Neuronal stem cell (in vitro differentiated cells): ENCODE measurements at regions not wholly inside any gene's neighbourhood (a gene's known extent, or its start where the extent isn't known, plus 50 kb on each side); places are given as distances from the start of the nearest gene placed in this dataset.
"Not testable (repeated sequence)": the region's sequence is repeated elsewhere in the genome, so short reads cannot be mapped to it uniquely, and the experiment has no call there.

Experiments
- DNase-seq: peaks from one replicate; pipeline ENCODE4 v3.0.0-alpha.2; 2013; ENCODE audit warnings: low spot score
- H2AFZ ChIP-seq: one replicate; pipeline ENCODE4 v1.6.1; 2013; ENCODE audit warnings: mild to moderate bottlenecking, low read length, inconsistent platforms
- H2AK5ac ChIP-seq: 2 replicates; pipeline ENCODE4 v1.6.1; 2013; ENCODE audit warnings: low read depth, mild to moderate bottlenecking, inconsistent platforms, low read length, moderate library complexity, mixed read lengths
- H2BK120ac ChIP-seq: 2 replicates; pipeline ENCODE4 v1.6.1; 2013; ENCODE audit warnings: low read depth, mild to moderate bottlenecking, inconsistent platforms, low read length, moderate library complexity, mixed read lengths
- H2BK12ac ChIP-seq: one replicate; pipeline ENCODE4 v1.6.1; 2013; ENCODE audit warnings: low read length, inconsistent platforms
- H2BK15ac ChIP-seq: 2 replicates; pipeline ENCODE4 v1.6.1; 2013; ENCODE audit warnings: mild to moderate bottlenecking, low read length, inconsistent platforms, mixed read lengths
- H2BK5ac ChIP-seq: one replicate; pipeline ENCODE4 v1.6.1; 2013; ENCODE audit warnings: inconsistent platforms, mild to moderate bottlenecking, low read length, moderate library complexity
- H3K14ac ChIP-seq: one replicate; pipeline ENCODE4 v1.6.1; 2013; ENCODE audit warnings: low read length, inconsistent platforms
- H3K18ac ChIP-seq: 2 replicates; pipeline ENCODE4 v1.6.1; 2013; ENCODE audit warnings: low read length, inconsistent platforms
- H3K23ac ChIP-seq: 2 replicates; pipeline ENCODE4 v1.6.1; 2013; ENCODE audit warnings: low read depth, mild to moderate bottlenecking, mixed read lengths, low read length, inconsistent platforms; ENCODE audit not compliant: poor library complexity
- H3K27ac ChIP-seq: replicated peaks from 3 replicates; pipeline ENCODE4 v1.5.1; 2013; ENCODE audit warnings: low read length, inconsistent platforms
- H3K27me3 ChIP-seq, 3 experiments: 2 replicates each; pipeline ENCODE4 v1.6.1; 2013; ENCODE audit warnings: low read length in 3 of 3, mild to moderate bottlenecking in 2 of 3, inconsistent platforms in 1 of 3, low read depth in 1 of 3, mixed read lengths in 1 of 3, moderate library complexity in 1 of 3; ENCODE audit not compliant: control insufficient read depth in 3 of 3, insufficient read depth in 3 of 3
- H3K36me3 ChIP-seq, 2 donors: replicated peaks in 1 of 2; 2 replicates each; pipeline ENCODE4 v1.6.1; 2013; ENCODE audit warnings: low read length in 2 of 2; ENCODE audit not compliant: control insufficient read depth in 2 of 2, insufficient read depth in 2 of 2
- H3K4ac ChIP-seq: 2 replicates; pipeline ENCODE4 v1.6.1; 2013; ENCODE audit warnings: inconsistent platforms, mild to moderate bottlenecking, low read length, moderate library complexity
- H3K4me1 ChIP-seq, 2 donors: 1 replicate in 1 of 2; 2 replicates in 1 of 2; pipeline ENCODE4 v1.6.1; 2013; ENCODE audit warnings: low read length in 2 of 2, low read depth in 1 of 2; ENCODE audit not compliant: control insufficient read depth in 2 of 2, insufficient read depth in 1 of 2
- H3K4me2 ChIP-seq: one replicate; pipeline ENCODE4 v1.6.1; 2013; ENCODE audit warnings: mild to moderate bottlenecking, low read length, inconsistent platforms; ENCODE audit not compliant: insufficient read depth, poor library complexity, severe bottlenecking
- H3K4me3 ChIP-seq, 2 donors: 2 replicates each; pipeline ENCODE4 v1.5.1; 2013; ENCODE audit warnings: low read length in 2 of 2, mild to moderate bottlenecking in 2 of 2, inconsistent platforms in 1 of 2, moderate library complexity in 1 of 2
- H3K79me1 ChIP-seq: one replicate; pipeline ENCODE4 v1.6.1; 2013; ENCODE audit warnings: low read depth, mild to moderate bottlenecking, inconsistent platforms, low read length, moderate library complexity
- H3K9ac ChIP-seq: one replicate; pipeline ENCODE4 v1.6.1; 2013; ENCODE audit warnings: mild to moderate bottlenecking, low read depth, low read length, inconsistent platforms; ENCODE audit not compliant: poor library complexity
- H3K9me3 ChIP-seq, 2 donors: replicated peaks in 1 of 2; 2 replicates each; pipeline versions ENCODE3 to v1.6.1; 2013; ENCODE audit warnings: low read length in 2 of 2, mild to moderate bottlenecking in 2 of 2, inconsistent platforms in 1 of 2, low read depth in 1 of 2, mixed read lengths in 1 of 2, moderate library complexity in 1 of 2; ENCODE audit not compliant: control insufficient read depth in 2 of 2, insufficient read depth in 1 of 2
- H4K8ac ChIP-seq: one replicate; pipeline ENCODE4 v1.6.1; 2013; ENCODE audit warnings: low read depth, mild to moderate bottlenecking, inconsistent platforms, low read length, moderate library complexity
- H4K91ac ChIP-seq: one replicate; pipeline ENCODE4 v1.6.1; 2013; ENCODE audit warnings: low read length, low read depth, mild to moderate bottlenecking, inconsistent platforms; ENCODE audit not compliant: poor library complexity
- WGBS, 2 donors: extraction: QIAGEN DNeasy Blood & Tissue Kit; methylation state at CpG; one replicate each; pipeline ENCODE4 v1.1.7; 2013; ENCODE audit warnings: missing lambda C conversion rate in 2 of 2, mixed read lengths in 1 of 2; ENCODE audit not compliant: insufficient read length in 2 of 2, insufficient replicate concordance in 1 of 2; ENCODE audit errors: extremely low coverage in 2 of 2; 5-methylcytosine and 5-hydroxymethylcytosine counted together

DNA sequence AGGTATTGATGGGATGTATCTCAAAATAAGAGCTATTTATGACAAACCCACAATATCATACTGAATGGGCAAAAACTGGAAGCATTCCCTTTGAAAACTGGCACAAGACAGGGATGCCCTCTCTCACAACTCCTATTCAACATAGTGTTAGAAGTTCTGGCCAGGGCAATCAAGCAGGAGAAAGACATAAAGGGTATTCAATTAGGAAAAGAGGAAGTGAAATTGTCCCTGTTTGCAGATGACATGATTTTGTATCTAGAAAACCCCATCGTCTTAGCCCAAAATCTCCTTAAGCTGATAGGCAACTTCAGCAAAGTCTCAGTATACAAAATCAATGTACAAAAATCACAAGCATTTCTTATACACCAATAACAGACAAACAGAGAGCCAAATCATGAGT, 106.5 kb downstream of the RTL3 start:
- H3K23ac ChIP-seq, H3K18ac ChIP-seq, H2BK120ac ChIP-seq, H3K14ac ChIP-seq, H3K4me1 ChIP-seq, H4K8ac ChIP-seq, H2AK5ac ChIP-seq, H3K27ac ChIP-seq, H3K4me3 ChIP-seq, DNase-seq, H2BK12ac ChIP-seq, H3K9me3 ChIP-seq, H4K91ac ChIP-seq, H3K4me2 ChIP-seq, H2BK5ac ChIP-seq, H3K4ac ChIP-seq, H3K27me3 ChIP-seq, H3K36me3 ChIP-seq, H3K9ac ChIP-seq, H3K79me1 ChIP-seq, H2BK15ac ChIP-seq, H2AFZ ChIP-seq: not testable (repeated sequence)
- no CpG with 5 or more reads among the region's 1 CpG for WGBS, 2 donors

DNA sequence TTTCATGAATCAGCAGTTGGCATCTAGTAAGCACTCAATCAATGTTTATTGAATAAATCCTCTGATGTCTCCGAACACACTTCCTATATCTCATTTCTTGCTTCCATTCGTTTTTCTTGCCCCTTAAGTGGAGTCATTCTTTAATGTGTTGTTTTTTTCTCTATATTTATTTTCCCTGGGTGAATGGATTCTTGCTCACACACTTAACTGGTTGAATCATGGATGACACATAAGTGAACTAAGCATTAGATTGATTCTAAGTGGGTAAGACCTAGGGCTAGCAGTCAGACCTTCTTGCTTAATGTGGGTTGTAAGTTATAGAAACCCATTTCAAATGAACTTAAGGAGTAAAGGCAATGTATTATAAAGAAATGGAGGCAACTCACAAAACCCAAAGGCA, 111.1 kb downstream of the RTL3 start:
- no peak overlapping the region for H2BK120ac ChIP-seq
- H2BK15ac ChIP-seq: no peak overlapping the region
- H3K14ac ChIP-seq: no peak overlapping the region
- no peak overlapping the region for H3K27ac ChIP-seq
- H3K36me3 ChIP-seq: no peaks in the 10 kb centered on the region
- no peak overlapping the region for H3K4me3 ChIP-seq
- H2AFZ ChIP-seq: no peak overlapping the region
- H3K27me3 ChIP-seq: no peaks in the 10 kb centered on the region
- H3K4me1 ChIP-seq: no peaks in the 10 kb centered on the region
- no CpG with 5 or more reads among the region's 2 CpGs for WGBS, 2 donors
- no peaks in the 10 kb centered on the region for H3K9me3 ChIP-seq
- no peak overlapping the region for H2AK5ac ChIP-seq
- H3K18ac ChIP-seq: no peak overlapping the region
- H3K9ac ChIP-seq: no peak overlapping the region
- H2BK12ac ChIP-seq: no peak overlapping the region
- no peak overlapping the region for H4K91ac ChIP-seq
- no peak for DNase-seq
- no peaks in the 10 kb centered on the region for H3K79me1 ChIP-seq
- no peak overlapping the region for H3K23ac ChIP-seq
- no peak overlapping the region for H4K8ac ChIP-seq
- no peak overlapping the region for H3K4ac ChIP-seq
- no peak overlapping the region for H3K4me2 ChIP-seq
- H2BK5ac ChIP-seq: no peak overlapping the region

DNA sequence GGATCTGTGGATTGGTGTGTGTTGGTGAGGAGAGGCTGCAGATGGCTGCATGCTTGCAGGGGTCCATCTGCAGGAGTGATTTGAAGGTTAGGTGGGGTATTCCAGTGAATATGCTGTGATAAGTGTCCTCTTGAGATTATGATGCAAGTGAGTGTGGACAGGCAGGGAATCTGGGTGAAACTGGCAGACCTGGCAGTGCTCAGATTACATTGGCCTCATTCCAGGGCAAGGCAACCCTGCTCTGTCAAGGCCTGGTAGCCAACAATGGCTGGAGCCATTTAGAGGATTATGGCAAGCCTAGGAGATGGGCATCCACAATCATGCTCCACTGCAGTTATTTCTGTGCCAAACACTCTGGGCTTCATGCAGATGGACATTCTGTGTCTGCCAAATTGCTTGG, 113.9 kb downstream of the RTL3 start:
- no peak overlapping the region for H2AK5ac ChIP-seq
- no peak overlapping the region for H2AFZ ChIP-seq
- no peaks in the 10 kb centered on the region for H3K36me3 ChIP-seq
- H2BK15ac ChIP-seq: no peak overlapping the region
- no peaks in the 10 kb centered on the region for H3K27me3 ChIP-seq
- H3K14ac ChIP-seq: no peak overlapping the region
- H3K79me1 ChIP-seq: no peaks in the 10 kb centered on the region
- no peak overlapping the region for H3K4me3 ChIP-seq
- H3K23ac ChIP-seq: no peak overlapping the region
- no peak overlapping the region for H2BK120ac ChIP-seq
- no peak overlapping the region for H4K8ac ChIP-seq
- H3K4me1 ChIP-seq: no peaks in the 10 kb centered on the region
- H3K9me3 ChIP-seq: no peaks in the 10 kb centered on the region
- no peak overlapping the region for H2BK12ac ChIP-seq
- no peak overlapping the region for H2BK5ac ChIP-seq
- H3K18ac ChIP-seq: no peak overlapping the region
- no peak overlapping the region for H3K9ac ChIP-seq
- no peak overlapping the region for H4K91ac ChIP-seq
- H3K4me2 ChIP-seq: no peak overlapping the region
- no peak overlapping the region for H3K4ac ChIP-seq
- H3K27ac ChIP-seq: no peak overlapping the region
- DNase-seq: no peak

DNA sequence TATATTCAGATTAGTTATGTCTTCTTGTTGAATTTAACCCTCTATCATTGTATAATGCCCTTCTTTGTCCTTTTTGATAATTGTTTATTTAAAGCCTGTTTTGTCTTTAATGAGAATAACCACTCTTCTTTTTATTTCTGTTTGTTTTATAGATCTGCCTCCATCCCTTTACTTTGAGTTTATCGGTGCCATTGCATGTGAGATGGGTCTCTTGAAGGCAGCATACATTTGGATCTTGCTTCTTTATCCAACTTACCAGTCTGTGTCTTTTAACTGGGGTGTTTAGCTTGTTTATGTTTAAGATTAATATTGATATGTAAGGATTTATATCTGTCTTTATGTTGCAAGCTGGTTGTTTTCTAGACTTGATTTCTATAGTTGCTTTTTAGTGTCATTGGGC, 115.8 kb downstream of the RTL3 start:
- no peak overlapping the region for H3K18ac ChIP-seq
- no peak overlapping the region for H3K4ac ChIP-seq
- no peak overlapping the region for H2BK15ac ChIP-seq
- H4K91ac ChIP-seq: no peak overlapping the region
- H3K9ac ChIP-seq: no peak overlapping the region
- H2BK12ac ChIP-seq: no peak overlapping the region
- no peaks in the 10 kb centered on the region for H3K27me3 ChIP-seq
- no peak overlapping the region for H3K4me2 ChIP-seq
- no peaks in the 10 kb centered on the region for H3K9me3 ChIP-seq
- H3K14ac ChIP-seq: no peak overlapping the region
- H2AK5ac ChIP-seq: no peak overlapping the region
- no peak overlapping the region for H4K8ac ChIP-seq
- H3K36me3 ChIP-seq: no peaks in the 10 kb centered on the region
- no peak overlapping the region for H2BK120ac ChIP-seq
- no peaks in the 10 kb centered on the region for H3K4me1 ChIP-seq
- no peak overlapping the region for H3K27ac ChIP-seq
- WGBS, 2 donors: no CpG with 5 or more reads among the region's 1 CpG
- H2AFZ ChIP-seq: no peak overlapping the region
- no peak overlapping the region for H2BK5ac ChIP-seq
- H3K4me3 ChIP-seq: no peak overlapping the region
- no peaks in the 10 kb centered on the region for H3K79me1 ChIP-seq
- no peak overlapping the region for H3K23ac ChIP-seq
- DNase-seq: no peak
